H1 (cell line): ENCODE measurements at regions not wholly inside any gene's neighbourhood (a gene's known extent, or its start where the extent isn't known, plus 50 kb on each side); places are given as distances from the start of the nearest gene placed in this dataset.

Experiments used
- CBX8 ChIP-seq: fragments of 300-800, 300-1000 bp; sonication (generic); IDR thresholded peaks from 2 replicates; pipeline ENCODE4 v1.7.1; 2016; ENCODE audit warnings: low read depth, low read length, borderline replicate concordance
- CHD7 ChIP-seq: fragments of 300-600 bp; sonication (generic); IDR thresholded peaks from 2 replicates; pipeline ENCODE4 v1.7.1; 2012; ENCODE audit warnings: low read length, moderate library complexity, mild to moderate bottlenecking, inconsistent platforms; ENCODE audit not compliant: insufficient replicate concordance
- FOSL1 ChIP-seq: IDR thresholded peaks from 2 replicates; pipeline ENCODE4 v1.6.1; 2011; ENCODE audit warnings: mild to moderate bottlenecking, low read depth, low read length, moderate library complexity; ENCODE audit not compliant: insufficient read depth
- HDAC2 ChIP-seq, 2 experiments: fragments of 300-600 bp in 1 of 2; sonication (generic) in 1 of 2; IDR thresholded peaks; 2 replicates each; pipeline ENCODE4 v1.6.1; 2011 to 2012; ENCODE audit warnings: low read depth in 2 of 2, low read length in 2 of 2, mild to moderate bottlenecking in 2 of 2, moderate library complexity in 2 of 2, borderline replicate concordance in 1 of 2, inconsistent platforms in 1 of 2
- SRF ChIP-seq: IDR thresholded peaks from 2 replicates; pipeline ENCODE4 v1.6.1; 2011; ENCODE audit warnings: mild to moderate bottlenecking, low read depth, low read length, moderate library complexity

DNA sequence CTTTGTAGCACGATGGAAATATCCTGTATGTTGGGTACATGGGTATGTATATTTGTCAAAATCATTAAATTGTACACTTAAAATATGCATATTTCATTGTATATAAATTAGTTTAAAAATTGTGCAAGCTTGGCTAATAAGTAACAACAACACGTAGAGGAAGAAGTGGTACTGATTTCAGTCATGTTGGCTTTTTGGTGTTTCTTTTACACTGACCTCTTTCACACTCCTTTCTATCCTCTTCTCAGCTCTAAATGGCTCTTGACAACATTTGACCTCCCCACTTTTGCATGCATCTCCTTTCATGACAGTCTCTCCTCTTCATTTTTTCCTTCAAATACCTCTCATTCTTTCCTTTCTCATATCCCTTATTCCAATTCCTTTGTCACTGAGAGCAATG lies 801.4 kb upstream of the ZEB2 start (continued):
- TF ChIP-seq CHD7 (no peak), FOSL1 (no peak), CBX8 (no peak), SRF (no peak), HDAC2 (IDR thresholded peaks at IDR 0.05; ENCODE audit: borderline replicate concordance in 1 of 2, low read depth in 2 of 2, low read length in 2 of 2) (no peak)
- TF ChIP-seq, all 59 proteins: peak for 0
